Spleen (tissue), 11 donors: ENCODE measurements at regions not wholly inside any gene's neighbourhood (a gene's known extent, or its start where the extent isn't known, plus 50 kb on each side); places are given as distances from the start of the nearest gene placed in this dataset.

Experiments
- DNase-seq: peaks from one replicate; pipeline ENCODE4 v3.0.0-alpha.2; 2020
- H3K27ac ChIP-seq, 8 donors: fragments of 200-600 bp; sonication (generic) in 7 of 8; 1 replicate in 4 of 8; 2 replicates in 4 of 8; pipeline versions ENCODE4 v1.5.0 to v1.8.0; 2016 to 2021; ENCODE audit warnings: inconsistent platforms in 4 of 8, mild to moderate bottlenecking in 4 of 8, moderate library complexity in 1 of 8
- H3K27me3 ChIP-seq, 7 donors: fragments of 200-600 bp; sonication (generic) in 6 of 7; replicated peaks in 1 of 7; 1 replicate in 4 of 7; 2 replicates in 3 of 7; pipeline versions ENCODE4 v1.5.0 to v1.8.0; 2016 to 2021; ENCODE audit warnings: inconsistent platforms in 3 of 7, mild to moderate bottlenecking in 1 of 7
- H3K36me3 ChIP-seq, 6 donors: fragments of 200-600 bp; sonication (generic) in 5 of 6; 1 replicate in 4 of 6; 2 replicates in 2 of 6; pipeline versions ENCODE4 v1.5.0 to v1.8.0; 2016 to 2021; ENCODE audit warnings: inconsistent platforms in 2 of 6
- H3K4me1 ChIP-seq, 6 donors: fragments of 200-600 bp; sonication (generic) in 5 of 6; 1 replicate in 3 of 6; 2 replicates in 3 of 6; pipeline versions ENCODE4 v1.5.0 to v1.8.0; 2016 to 2021; ENCODE audit warnings: inconsistent platforms in 3 of 6
- H3K4me3 ChIP-seq, 8 donors: fragments of 200-600 bp; sonication (generic) in 7 of 8; 1 replicate in 4 of 8; 2 replicates in 4 of 8; pipeline versions ENCODE4 v1.5.0 to v1.8.0; 2016 to 2021; ENCODE audit warnings: inconsistent platforms in 4 of 8, mild to moderate bottlenecking in 4 of 8, moderate library complexity in 2 of 8
- H3K9me3 ChIP-seq, 8 donors: fragments of 200-600 bp; sonication (generic) in 7 of 8; 1 replicate in 4 of 8; 2 replicates in 4 of 8; pipeline versions ENCODE4 v1.5.0 to v1.8.0; 2016 to 2021; ENCODE audit warnings: inconsistent platforms in 4 of 8
- POLR2A ChIP-seq, 3 donors: fragments of 450-650 bp; IDR thresholded peaks; one replicate each; pipeline ENCODE4 v1.5.1; 2017; ENCODE audit warnings: antibody characterized with exemption in 3 of 3, mild to moderate bottlenecking in 1 of 3
- POLR2AphosphoS5 ChIP-seq, 3 donors: sonication (generic); formaldehyde crosslinking; IDR thresholded peaks; one replicate each; pipeline ENCODE4 v1.5.1; 2017; ENCODE audit warnings: antibody characterized with exemption in 3 of 3
- WGBS, 5 donors: extraction: QIAGEN DNeasy Blood & Tissue Kit in 3 of 5; methylation state at CpG; one replicate each; pipeline versions ENCODE4 v1.1.5 to v1.1.7; 2013 to 2018; 5-methylcytosine and 5-hydroxymethylcytosine counted together
- intact Hi-C: fragments of 100-400 bp; cut with DNase I; formaldehyde crosslinking; loops from one replicate; pipeline ENCODE4 v1.15.0; 2023; ENCODE audit warnings: low total_unique reads
- TF ChIP-seq, protein P1 (sequence below), 11 experiments: fragments of 200-600 bp in 7 of 11; fragments of 450-650 bp in 4 of 11; sonication (generic) in 4 of 11; IDR thresholded peaks in 8 of 11; conservative IDR thresholded peaks in 3 of 11; 1 replicate in 7 of 11; 2 replicates in 4 of 11; pipeline versions ENCODE4 v1.4.0 to v1.8.0; 2016 to 2021; ENCODE audit warnings: antibody characterized with exemption in 11 of 11, inconsistent platforms in 4 of 11, mild to moderate bottlenecking in 1 of 11
- donor health status: healthy with polysubstance abuse.
- donor health status: DM: no; HTN: no; CAD: no; lungs with moderate emphysema.
- donor health status: DM: no; HTN: no; CAD: no.
- donor health status: Bipolar disorder and iron deficiency.
- donor health status: healthy.
- donor health status: DM: no; HTN: no; CAD: no.
- donor health status: DM: yes; HTN: yes; CAD: no.

DNA sequence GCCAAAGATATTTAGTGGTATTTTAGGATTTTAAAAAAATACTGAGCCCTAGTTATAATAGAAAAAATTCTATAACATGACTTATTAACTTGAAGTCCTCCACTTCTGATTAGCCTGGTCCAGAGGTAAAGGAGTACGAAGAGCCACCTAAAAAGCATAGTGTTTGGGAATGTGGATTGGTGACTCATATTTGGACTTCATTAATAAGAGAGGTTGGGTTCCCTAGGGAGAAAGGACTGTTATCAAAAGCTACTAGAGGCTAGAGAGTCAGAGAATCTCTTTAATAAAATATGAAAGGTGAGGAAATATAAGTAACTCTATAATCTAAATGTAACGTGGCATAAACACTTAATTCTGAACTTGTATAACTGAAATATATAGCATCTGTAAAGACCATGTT lies 180.7 kb upstream of the TARS1 start:
- TF ChIP-seq, protein P1, sequence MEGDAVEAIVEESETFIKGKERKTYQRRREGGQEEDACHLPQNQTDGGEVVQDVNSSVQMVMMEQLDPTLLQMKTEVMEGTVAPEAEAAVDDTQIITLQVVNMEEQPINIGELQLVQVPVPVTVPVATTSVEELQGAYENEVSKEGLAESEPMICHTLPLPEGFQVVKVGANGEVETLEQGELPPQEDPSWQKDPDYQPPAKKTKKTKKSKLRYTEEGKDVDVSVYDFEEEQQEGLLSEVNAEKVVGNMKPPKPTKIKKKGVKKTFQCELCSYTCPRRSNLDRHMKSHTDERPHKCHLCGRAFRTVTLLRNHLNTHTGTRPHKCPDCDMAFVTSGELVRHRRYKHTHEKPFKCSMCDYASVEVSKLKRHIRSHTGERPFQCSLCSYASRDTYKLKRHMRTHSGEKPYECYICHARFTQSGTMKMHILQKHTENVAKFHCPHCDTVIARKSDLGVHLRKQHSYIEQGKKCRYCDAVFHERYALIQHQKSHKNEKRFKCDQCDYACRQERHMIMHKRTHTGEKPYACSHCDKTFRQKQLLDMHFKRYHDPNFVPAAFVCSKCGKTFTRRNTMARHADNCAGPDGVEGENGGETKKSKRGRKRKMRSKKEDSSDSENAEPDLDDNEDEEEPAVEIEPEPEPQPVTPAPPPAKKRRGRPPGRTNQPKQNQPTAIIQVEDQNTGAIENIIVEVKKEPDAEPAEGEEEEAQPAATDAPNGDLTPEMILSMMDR (IDR thresholded peaks at IDR 0.05 in 8 of 11, conservative IDR thresholded peaks at IDR 0.05 in 3 of 11), result no peak
- TF ChIP-seq POLR2AphosphoS5 (IDR thresholded peaks at IDR 0.05), result no peak
- no peak for TF ChIP-seq POLR2A (IDR thresholded peaks at IDR 0.05)
- intact Hi-C loops, result no loop called here
- Histone ChIP-seq H3K27ac (no peak overlapping the region), H3K9me3 (peaks cover 0 to 18% (median 13%) of the 10 kb centered on the region in 8 donors), H3K4me1 (no peaks in the 10 kb centered on the region), H3K36me3 (no peaks in the 10 kb centered on the region), H3K4me3 (no peak overlapping the region), H3K27me3 (no peaks in the 10 kb centered on the region)
- no peak for DNase-seq
- WGBS, 5 donors, result 85 to 94% (median 88%) methylated on average over 2 of the region's 2 CpGs

DNA sequence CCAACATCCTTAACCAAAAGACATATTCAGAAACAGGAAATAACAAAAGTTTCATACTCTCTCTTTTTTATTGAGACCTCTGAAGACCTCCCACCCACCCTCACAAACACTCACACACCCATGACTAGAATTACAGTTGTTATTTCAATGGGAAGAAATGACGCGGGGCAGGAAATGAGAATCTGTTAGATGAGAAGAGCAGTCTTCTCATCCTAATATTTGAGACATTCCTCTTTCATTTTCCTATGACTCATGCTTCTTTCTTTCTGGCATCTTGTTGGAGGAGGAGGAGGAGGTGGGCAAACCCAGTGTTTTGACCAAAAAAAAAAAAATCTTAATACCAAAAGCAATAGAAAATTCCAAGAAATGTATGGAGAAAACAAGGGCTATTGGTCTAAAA lies 179.5 kb upstream of the TARS1 start:
- 78 to 87% (median 81%) methylated on average over 2 of the region's 2 CpGs for WGBS, 5 donors
- TF ChIP-seq, protein P1 (IDR thresholded peaks at IDR 0.05 in 8 of 11, conservative IDR thresholded peaks at IDR 0.05 in 3 of 11), result no peak
- no peak for TF ChIP-seq POLR2AphosphoS5 (IDR thresholded peaks at IDR 0.05)
- no peak for TF ChIP-seq POLR2A (IDR thresholded peaks at IDR 0.05)
- intact Hi-C loops, result no loop called here

DNA sequence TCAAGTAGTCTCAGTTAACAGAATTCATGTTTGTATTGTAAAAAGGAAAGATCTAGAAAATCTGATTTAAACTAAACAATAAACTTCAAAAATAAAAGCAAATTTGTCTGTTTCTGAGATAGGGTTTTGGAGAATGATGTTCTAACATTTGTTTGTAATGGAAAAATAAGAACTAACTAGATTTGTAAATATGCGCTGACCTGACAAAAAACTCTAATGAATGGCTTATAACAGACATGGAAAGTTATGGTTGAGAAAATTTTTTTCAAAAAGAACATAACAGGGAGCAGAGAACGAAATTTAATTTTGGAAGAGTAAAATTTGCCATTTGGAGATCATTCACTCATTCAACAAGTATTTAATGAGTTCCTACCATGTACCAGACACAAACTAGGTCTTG lies 179.0 kb upstream of the TARS1 start:
- no peaks in the 10 kb centered on the region for H3K36me3 ChIP-seq
- H3K9me3 ChIP-seq, result peaks cover 0 to 18% (median 13%) of the 10 kb centered on the region in 8 donors
- 74 to 85% (median 82%) methylated on average over 2 of the region's 2 CpGs for WGBS, 5 donors
- no peak overlapping the region for H3K4me3 ChIP-seq
- no peak for TF ChIP-seq POLR2AphosphoS5 (IDR thresholded peaks at IDR 0.05)
- H3K4me1 ChIP-seq, result no peaks in the 10 kb centered on the region
- intact Hi-C loops, result no loop called here
- no peak overlapping the region for H3K27ac ChIP-seq
- no peaks in the 10 kb centered on the region for H3K27me3 ChIP-seq
- DNase-seq, result no peak

More for the DNA sequence above, 179.5 kb upstream of the TARS1 start:
- H3K4me1 ChIP-seq, result no peaks in the 10 kb centered on the region
- peaks cover 0 to 18% (median 13%) of the 10 kb centered on the region in 8 donors for H3K9me3 ChIP-seq
- H3K4me3 ChIP-seq, result no peak overlapping the region
- H3K27ac ChIP-seq, result no peak overlapping the region
- H3K36me3 ChIP-seq, result no peaks in the 10 kb centered on the region
- no peaks in the 10 kb centered on the region for H3K27me3 ChIP-seq
- DNase-seq, result no peak

DNA sequence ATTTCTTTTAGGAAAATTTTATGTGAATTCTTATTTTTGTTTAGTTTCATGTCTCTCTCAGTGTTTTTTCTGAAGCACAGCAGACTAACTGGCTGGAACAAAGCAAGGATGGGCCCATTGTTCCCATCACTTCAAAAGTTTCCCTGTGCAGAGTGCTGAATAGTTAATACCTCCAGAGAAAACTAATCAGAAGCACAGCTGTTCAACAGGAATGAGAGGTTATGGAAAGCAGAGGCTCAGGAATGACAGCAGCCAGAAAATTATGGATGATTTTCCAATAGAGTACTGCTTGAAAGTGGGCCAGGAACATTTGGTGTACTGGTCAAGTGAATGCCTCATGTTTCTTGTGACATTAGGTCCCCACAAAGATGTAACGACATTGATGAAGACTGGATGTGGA lies 173.0 kb upstream of the TARS1 start:
- intact Hi-C loops, result no loop called here
- TF ChIP-seq POLR2AphosphoS5 (IDR thresholded peaks at IDR 0.05) (no peak), POLR2A (IDR thresholded peaks at IDR 0.05) (no peak)
- TF ChIP-seq, protein P1 (IDR thresholded peaks at IDR 0.05 in 8 of 11, conservative IDR thresholded peaks at IDR 0.05 in 3 of 11), result no peak
- no peaks in the 10 kb centered on the region for H3K4me1 ChIP-seq
- 81 to 93% (median 88%) methylated on average over 1 of the region's 1 CpG for WGBS, 5 donors
- H3K27ac ChIP-seq, result no peak overlapping the region
- no peak overlapping the region for H3K4me3 ChIP-seq
- no peaks in the 10 kb centered on the region for H3K27me3 ChIP-seq
- H3K36me3 ChIP-seq, result no peaks in the 10 kb centered on the region
- H3K9me3 ChIP-seq, result peaks cover 0 to 18% (median 13%) of the 10 kb centered on the region in 8 donors
- no peak for DNase-seq

DNA sequence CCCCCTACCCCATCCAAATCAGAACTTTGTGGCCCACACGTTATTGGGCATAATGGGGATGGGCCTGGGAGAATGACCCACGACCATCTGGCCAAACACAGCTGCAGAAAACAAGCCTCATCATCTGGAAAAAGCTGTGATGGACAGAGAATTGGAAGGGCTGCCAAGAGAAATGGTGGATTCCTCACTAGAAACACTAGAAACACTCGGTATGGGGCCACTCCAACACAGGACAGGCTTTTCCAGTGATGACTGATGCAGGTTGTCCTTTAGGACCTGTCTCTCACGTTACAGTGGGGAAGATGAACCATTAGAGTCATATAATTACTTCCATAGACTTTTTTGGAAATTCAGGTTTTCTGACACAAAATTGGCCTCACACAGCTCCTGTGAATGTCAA lies 172.4 kb upstream of the TARS1 start:
- TF ChIP-seq POLR2A (IDR thresholded peaks at IDR 0.05) (no peak), POLR2AphosphoS5 (IDR thresholded peaks at IDR 0.05) (no peak)
- TF ChIP-seq, protein P1 (IDR thresholded peaks at IDR 0.05 in 8 of 11, conservative IDR thresholded peaks at IDR 0.05 in 3 of 11), result no peak
- H3K27me3 ChIP-seq, result no peaks in the 10 kb centered on the region
- H3K4me3 ChIP-seq, result no peak overlapping the region
- H3K36me3 ChIP-seq, result no peaks in the 10 kb centered on the region
- DNase-seq, result no peak
- WGBS, 5 donors, result 61 to 90% (median 78%) methylated on average over 4 of the region's 4 CpGs
- H3K9me3 ChIP-seq, result peaks cover 0 to 16% (median 12%) of the 10 kb centered on the region in 8 donors
- intact Hi-C loops, result no loop called here
- no peak overlapping the region for H3K27ac ChIP-seq
- no peaks in the 10 kb centered on the region for H3K4me1 ChIP-seq
